Heart right ventricle (tissue), 16 donors: ENCODE measurements at regions not wholly inside any gene's neighbourhood (a gene's known extent, or its start where the extent isn't known, plus 50 kb on each side); places are given as distances from the start of the nearest gene placed in this dataset.

Source experiments
- ATAC-seq, 8 donors: fragments of 200-7000 bp; cut with Tn5 transposase; one replicate each; pipeline ENCODE4 v1.9.1; 2020; ENCODE audit warnings: mild to moderate bottlenecking in 8 of 8, moderate library complexity in 8 of 8, moderate number of reproducible peaks in 1 of 8
- DNase-seq, 2 donors: peaks; one replicate each; pipeline ENCODE4 v3.0.0-alpha.2; 2020
- H3K27ac ChIP-seq, 10 donors: fragments of 200-600 bp; sonication (generic) in 2 of 10; one replicate each; pipeline versions ENCODE4 v1.5.0 to v1.8.0; 2020 to 2022; ENCODE audit warnings: mild to moderate bottlenecking in 3 of 10
- H3K27me3 ChIP-seq, 7 donors: fragments of 200-600 bp; one replicate each; pipeline ENCODE4 v1.8.0; 2021 to 2022; ENCODE audit warnings: mild to moderate bottlenecking in 2 of 7
- H3K36me3 ChIP-seq, 9 donors: fragments of 200-600 bp; sonication (generic) in 1 of 9; one replicate each; pipeline versions ENCODE4 v1.5.0 to v1.8.0; 2020 to 2022; ENCODE audit warnings: mild to moderate bottlenecking in 2 of 9
- H3K4me1 ChIP-seq, 9 donors: fragments of 200-600 bp; sonication (generic) in 1 of 9; one replicate each; pipeline versions ENCODE4 v1.5.0 to v1.8.0; 2020 to 2022; ENCODE audit warnings: mild to moderate bottlenecking in 4 of 9
- H3K4me3 ChIP-seq, 10 donors: fragments of 200-600 bp; sonication (generic) in 2 of 10; one replicate each; pipeline versions ENCODE4 v1.5.0 to v1.8.0; 2020 to 2022; ENCODE audit warnings: mild to moderate bottlenecking in 7 of 10, moderate library complexity in 2 of 10
- H3K9me3 ChIP-seq, 11 donors: fragments of 200-600 bp in 10 of 11; sonication (generic) in 2 of 11; one replicate each; pipeline versions ENCODE4 v1.5.0 to v1.8.0; 2013 to 2022; ENCODE audit warnings: mild to moderate bottlenecking in 2 of 11, control low read depth in 1 of 11, moderate library complexity in 1 of 11
- CTCF ChIP-seq, 9 donors: fragments of 200-600 bp; sonication (generic) in 2 of 9; IDR thresholded peaks; one replicate each; pipeline versions ENCODE4 v1.5.0 to v1.8.0; 2021 to 2022; ENCODE audit warnings: antibody characterized with exemption in 9 of 9, mild to moderate bottlenecking in 5 of 9, moderate library complexity in 1 of 9
- WGBS, 2 donors: extraction: QIAGEN DNeasy Blood & Tissue Kit; methylation state at CpG; one replicate each; pipeline ENCODE4 v1.1.7; 2013; ENCODE audit warnings: inconsistent platforms in 1 of 2; 5-methylcytosine and 5-hydroxymethylcytosine counted together
- intact Hi-C, 10 donors: fragments of 100-400 bp; cut with DNase I; formaldehyde crosslinking; loops; one replicate each; pipeline versions ENCODE4 v1.11.1 to v1.14.2; 2022
- donor health status: Arrhythmogenic right ventricular cardiomyopathy.
- donor health status: ischemic (EF 13 %, LVEDD 7.1; RV severe dilation, severe dysfunction).
- donor health status: healthy with polysubstance abuse.
- donor health status: DM: no; HTN: yes; CAD: no.
- donor health status: DM: no; HTN: no; CAD: no.
- donor health status: ischemic (EF 25% LVEDD 6.9; RV normal size, moderate dysfunction).
- donor health status: ischemic (EF 25% LVEDD 5.7; RV mildly dilated, moderate dysfunction).
- donor health status: healthy.
- donor health status: DM: yes; HTN: yes; CAD: no.
- donor health status: Ischemic cardiomyopathy.
- donor health status: ischemic (EF 35%, LVEDD 5.7; RV mildly dilated, moderate dysfunction).
- donor health status: nonischemic (EF 11% LVEDD 7.7; RV severe dilation, severe dysfunction).
- donor health status: DM: yes; HTN: yes; CAD: no.
- donor health status: PGD.
- donor health status: ischemic (EF 29% LVEDD 5.4; RV normal size, mild dysfunction).
- donor health status: nonischemic (EF 23%, LVEDD 6.1; RV moderate dilation, normal function).

- no peaks in the 10 kb centered on the region for H3K36me3 ChIP-seq
- intact Hi-C loops = no loop called here
- no peak overlapping the region for H3K27ac ChIP-seq
- H3K9me3 ChIP-seq = no peaks in the 10 kb centered on the region
- no peak overlapping the region for H3K4me3 ChIP-seq
- ATAC-seq = no peak
- no peaks in the 10 kb centered on the region for H3K4me1 ChIP-seq
- TF ChIP-seq CTCF (IDR thresholded peaks at IDR 0.05) = no peak
- no peak for DNase-seq
- WGBS, 2 donors = 32 to 35% methylated on average over 4 of the region's 4 CpGs
- peaks cover 0 to 6% (median 0%) of the 10 kb centered on the region in 7 donors for H3K27me3 ChIP-seq
Measured at GRCh38 chr6:100257793-100258395, 206.8 kb downstream of the SIM1 start.

- WGBS, 2 donors = 39 to 46% methylated on average over 5 of the region's 5 CpGs
Measured at GRCh38 chr6:100255701-100256100, 209.0 kb downstream of the SIM1 start.

GRCh38 chr6:100247123-100247522 is 217.6 kb downstream of the SIM1 start:
- intact Hi-C loops = no loop called here
- ATAC-seq = no peak
- no peaks in the 10 kb centered on the region for H3K4me1 ChIP-seq
- no peak for DNase-seq
- no peak overlapping the region for H3K27ac ChIP-seq
- 71 to 86% methylated on average over 1 of the region's 1 CpG for WGBS, 2 donors
- no peak overlapping the region for H3K4me3 ChIP-seq
- no peaks in the 10 kb centered on the region for H3K36me3 ChIP-seq
- TF ChIP-seq CTCF (IDR thresholded peaks at IDR 0.05) = no peak
- H3K9me3 ChIP-seq = no peaks in the 10 kb centered on the region
- peaks cover 0 to 4% (median 0%) of the 10 kb centered on the region in 7 donors for H3K27me3 ChIP-seq

More at GRCh38 chr6:100255701-100256100, 209.0 kb downstream of the SIM1 start:
- Histone ChIP-seq H3K4me1 (no peaks in the 10 kb centered on the region), H3K27me3 (peaks cover 0 to 6% (median 0%) of the 10 kb centered on the region in 7 donors), H3K27ac (no peak overlapping the region), H3K9me3 (no peaks in the 10 kb centered on the region), H3K36me3 (no peaks in the 10 kb centered on the region), H3K4me3 (no peak overlapping the region)
- DNase-seq (no peak), ATAC-seq (no peak)
- intact Hi-C loops = no loop called here
- no peak for TF ChIP-seq CTCF (IDR thresholded peaks at IDR 0.05)

GRCh38 chr6:100246206-100246605 is 218.5 kb downstream of the SIM1 start:
- H3K4me3 ChIP-seq = no peak overlapping the region
- DNase-seq (no peak), ATAC-seq (no peak)
- no peak for TF ChIP-seq CTCF (IDR thresholded peaks at IDR 0.05)
- H3K27me3 ChIP-seq = peaks cover 0 to 4% (median 0%) of the 10 kb centered on the region in 7 donors
- no peaks in the 10 kb centered on the region for H3K36me3 ChIP-seq
- intact Hi-C loops = no loop called here
- 47 to 71% methylated on average over 1 of the region's 1 CpG for WGBS, 2 donors
- no peaks in the 10 kb centered on the region for H3K4me1 ChIP-seq
- H3K27ac ChIP-seq = no peak overlapping the region
- H3K9me3 ChIP-seq = no peaks in the 10 kb centered on the region
